WTC11 (cell line): ENCODE measurements at regions not wholly inside any gene's neighbourhood (a gene's known extent, or its start where the extent isn't known, plus 50 kb on each side); places are given as distances from the start of the nearest gene placed in this dataset.

ENCODE experiments used
- ATAC-seq: fragments of 200-7000 bp; cut with Tn5 transposase; 2 replicates; pipeline ENCODE4 v1.10.0; 2021; ENCODE audit warnings: mild to moderate bottlenecking, moderate library complexity
- CTCF ChIA-PET: fragments of 300-600 bp; sonication (Branson Sonifier 250); formaldehyde crosslinking; loops from one replicate; lab custom pipeline; 2021; ENCODE audit warnings: antibody characterized with exemption; lab: Charles Lee
- POLR2A ChIA-PET: fragments of 350-600 bp; sonication (Branson Sonifier 250); formaldehyde crosslinking; loops from one replicate; lab custom pipeline; 2021; ENCODE audit warnings: antibody characterized with exemption; lab: Charles Lee
- DNase-seq: peaks from one replicate; pipeline ENCODE4 v3.0.0; 2021; ENCODE audit warnings: low spot score
- H3K27ac Mint-ChIP-seq: 2 replicates; pipeline ENCODE4 v1.8.0; 2021; ENCODE audit warnings: mixed read lengths
- H3K27me3 Mint-ChIP-seq: 2 replicates; pipeline ENCODE4 v1.8.0; 2021; ENCODE audit warnings: low read depth, mild to moderate bottlenecking, moderate library complexity, mixed read lengths
- H3K36me3 Mint-ChIP-seq: 2 replicates; pipeline ENCODE4 v1.8.0; 2021; ENCODE audit warnings: mixed read lengths
- H3K4me1 Mint-ChIP-seq: 2 replicates; pipeline ENCODE4 v1.8.0; 2022; ENCODE audit warnings: mixed read lengths
- H3K4me3 Mint-ChIP-seq: 2 replicates; pipeline ENCODE4 v1.8.0; 2021; ENCODE audit warnings: mild to moderate bottlenecking, moderate library complexity, mixed read lengths
- H3K9me3 Mint-ChIP-seq: 2 replicates; pipeline ENCODE4 v1.8.0; 2021; ENCODE audit warnings: mixed read lengths
- ARID4B ChIP-seq: sonication (generic); formaldehyde crosslinking; IDR thresholded peaks from 2 replicates; pipeline ENCODE4 v1.8.0; 2023; ENCODE audit warnings: missing genetic modification reagents, mild to moderate bottlenecking, borderline replicate concordance
- ATF2 ChIP-seq: sonication (generic); formaldehyde crosslinking; IDR thresholded peaks from 2 replicates; pipeline ENCODE4 v1.8.1; 2022; ENCODE audit warnings: low read depth, missing genetic modification reagents, borderline replicate concordance
- ELF4 ChIP-seq: sonication (generic); formaldehyde crosslinking; IDR thresholded peaks from 2 replicates; pipeline ENCODE4 v1.8.1; 2022; ENCODE audit warnings: low read depth, mild to moderate bottlenecking, moderate library complexity, missing genetic modification reagents
- ETV6 ChIP-seq: sonication (generic); formaldehyde crosslinking; IDR thresholded peaks from 2 replicates; pipeline ENCODE4 v1.8.1; 2022; ENCODE audit warnings: mild to moderate bottlenecking, missing genetic modification reagents
- FOXJ3 ChIP-seq: sonication (generic); formaldehyde crosslinking; IDR thresholded peaks from 2 replicates; pipeline ENCODE4 v1.9.0; 2021; ENCODE audit warnings: missing genetic modification reagents, mild to moderate bottlenecking, borderline replicate concordance
- GRHL2 ChIP-seq: fragments of 250-450 bp; sonication (Bioruptor Pico); IDR thresholded peaks from 2 replicates; pipeline ENCODE4 v1.8.0; 2022; ENCODE audit warnings: mild to moderate bottlenecking, moderate library complexity; ENCODE audit not compliant: insufficient replicate concordance, severe bottlenecking
- TCF7 ChIP-seq: sonication (generic); formaldehyde crosslinking; IDR thresholded peaks from 2 replicates; pipeline ENCODE4 v1.8.0; 2022; ENCODE audit warnings: mild to moderate bottlenecking, low read depth, missing genetic modification reagents, moderate library complexity
- TEAD1 ChIP-seq: sonication (generic); formaldehyde crosslinking; IDR thresholded peaks from 2 replicates; pipeline ENCODE4 v1.8.0; 2022; ENCODE audit warnings: mild to moderate bottlenecking, missing genetic modification reagents
- TEAD4 ChIP-seq: sonication (generic); formaldehyde crosslinking; IDR thresholded peaks from 2 replicates; pipeline ENCODE4 v1.8.0; 2022; ENCODE audit warnings: mild to moderate bottlenecking, missing genetic modification reagents
- ZBTB21 ChIP-seq: sonication (generic); formaldehyde crosslinking; IDR thresholded peaks from 2 replicates; pipeline ENCODE4 v1.8.1; 2023; ENCODE audit warnings: mild to moderate bottlenecking, missing genetic modification reagents, borderline replicate concordance
- TF ChIP-seq, protein P1 (sequence below): fragments of 250-450 bp; sonication (Bioruptor Pico); IDR thresholded peaks from 2 replicates; pipeline ENCODE4 v1.9.0; 2021; ENCODE audit warnings: mild to moderate bottlenecking

DNA sequence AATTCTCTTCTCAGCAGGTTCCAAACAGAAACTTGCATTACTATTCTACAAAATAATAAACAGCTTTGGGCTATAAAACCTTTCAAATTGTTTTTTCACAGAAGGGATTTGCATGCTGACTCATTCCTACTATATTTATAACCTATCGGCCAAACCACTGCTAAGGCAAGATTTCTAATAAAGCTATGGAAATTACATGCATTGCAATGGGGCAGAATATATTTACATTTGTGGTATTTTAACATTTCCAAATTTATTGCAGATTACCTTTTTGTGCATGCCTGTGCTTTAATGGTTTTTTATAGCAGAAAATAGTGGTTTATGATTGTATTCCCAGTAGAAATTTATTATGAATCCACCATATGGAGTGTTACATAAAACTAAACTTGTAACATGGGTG, 69.0 kb upstream of the NPVF start:
- Mint-ChIP-seq H3K4me3 (no peak overlapping the region), H3K27me3 (no peaks in the 10 kb centered on the region), H3K9me3 (peaks cover 8% of the 10 kb centered on the region; the same call in 1 of the 2 replicates), H3K4me1 (peaks cover 33% of the 10 kb centered on the region), H3K27ac (no peak overlapping the region)
- no peak for ATAC-seq
- TF ChIP-seq ARID4B (CRISPR knock-in tag) (no peak), TCF7 (CRISPR knock-in tag) (no peak), FOXJ3 (CRISPR knock-in tag) (no peak)
- TF ChIP-seq, protein P1, sequence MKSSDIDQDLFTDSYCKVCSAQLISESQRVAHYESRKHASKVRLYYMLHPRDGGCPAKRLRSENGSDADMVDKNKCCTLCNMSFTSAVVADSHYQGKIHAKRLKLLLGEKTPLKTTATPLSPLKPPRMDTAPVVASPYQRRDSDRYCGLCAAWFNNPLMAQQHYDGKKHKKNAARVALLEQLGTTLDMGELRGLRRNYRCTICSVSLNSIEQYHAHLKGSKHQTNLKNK (CRISPR knock-in tag): no peak
- TF ChIP-seq, all 79 proteins: peak for 0
- ChIA-PET POLR2A (no interaction called here), CTCF (interaction anchor here (0.5 kb wide), 1 partner anchor 37 kb away, joined by 3 read pairs; no protein-coding TSS in a partner anchor)
- no peaks in the 10 kb centered on the region for H3K36me3 Mint-ChIP-seq
- no peak for DNase-seq

DNA sequence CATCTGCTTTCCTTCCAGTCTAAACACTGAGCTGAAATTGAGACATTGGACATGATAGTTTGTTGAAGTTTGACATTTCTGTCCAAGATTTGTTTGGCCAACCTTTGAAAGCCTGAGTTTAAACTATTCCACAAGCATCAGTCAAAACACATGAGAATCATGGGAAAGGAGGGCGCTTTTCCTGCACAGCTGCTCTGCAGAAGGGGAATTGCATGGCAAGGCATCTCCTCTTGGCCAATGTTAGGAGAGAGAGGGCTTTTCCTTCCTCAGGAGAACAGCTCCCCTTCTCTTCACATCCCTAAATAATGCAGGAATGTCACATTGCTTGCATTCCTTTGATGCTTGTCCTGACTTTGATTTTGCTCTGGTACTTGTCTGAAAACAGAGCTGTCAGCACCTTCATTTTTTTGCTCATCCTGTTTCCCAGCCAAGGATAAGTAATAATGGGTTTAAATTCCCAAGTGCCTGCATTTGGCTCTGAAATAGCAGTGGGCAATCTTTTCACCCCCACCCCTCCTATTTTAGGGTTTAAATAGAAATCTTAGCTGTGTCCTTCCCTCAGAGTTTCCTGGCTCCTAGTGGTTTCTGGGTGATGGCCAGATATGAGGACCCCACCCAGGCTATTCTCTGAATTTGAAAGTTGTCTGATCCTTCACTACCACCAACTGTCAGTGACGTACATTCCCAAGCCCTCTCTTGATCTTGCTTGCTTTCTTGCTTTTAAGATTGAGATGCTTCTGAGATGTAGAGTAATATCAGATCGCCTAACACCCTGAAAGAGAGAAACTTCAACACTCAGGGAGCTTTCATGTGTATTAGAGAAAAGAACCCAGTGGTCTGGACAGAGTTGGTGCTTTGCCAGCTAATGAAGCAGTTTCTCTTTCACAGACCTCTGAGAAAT, 75.2 kb upstream of the NPVF start:
- Mint-ChIP-seq H3K9me3 (no peaks in the 10 kb centered on the region), H3K4me3 (no peak overlapping the region), H3K36me3 (no peaks in the 10 kb centered on the region), H3K4me1 (peaks cover 35% of the 10 kb centered on the region), H3K27ac (peak overlapping the region; percentile 96), H3K27me3 (no peaks in the 10 kb centered on the region)
- ChIA-PET CTCF (interaction anchor here (1.2 to 2.2 kb wide), 6 partner anchors 14 to 548 kb away, joined by 3 to 12 read pairs (median 8); a partner anchor contains a TSS), POLR2A (no interaction called here)
- DNase-seq (peak; percentile 29), ATAC-seq (peak; percentile 98)
- no peak for TF ChIP-seq GRHL2 (CRISPR knock-in tag)
- TF ChIP-seq TEAD1 (CRISPR knock-in tag): peak; percentile 96; the same call in 1 of the 2 replicates
- 0 out of 2 replicates have a peak, but pooled peaks have one; percentile 18 for TF ChIP-seq ETV6 (CRISPR knock-in tag)
- TF ChIP-seq ELF4 (CRISPR knock-in tag): no peak
- TF ChIP-seq ATF2: no peak
- 0 out of 2 replicates have a peak, but pooled peaks have one; percentile 45 for TF ChIP-seq ARID4B (CRISPR knock-in tag)
- no peak for TF ChIP-seq ZBTB21
- TF ChIP-seq TEAD4: peak; percentile 92
